GM18870 (cell line): ENCODE measurements at regions not wholly inside any gene's neighbourhood (a gene's known extent, or its start where the extent isn't known, plus 50 kb on each side); places are given as distances from the start of the nearest gene placed in this dataset.

Experiments
- ATAC-seq: cut with Tn5 transposase; IDR thresholded peaks from one replicate; pipeline ENCODE4 v1.9.1; 2021; ENCODE audit warnings: moderate library complexity; ENCODE audit not compliant: unreplicated experiment

- no peak for ATAC-seq
These were observed 192.4 kb downstream of the FAT4 start for GRCh38 chr4:125507141-125507540.

- no peak for ATAC-seq
These were observed 197.0 kb downstream of the FAT4 start for GRCh38 chr4:125511715-125512114.

GRCh38 chr4:125515016-125515415 is 200.3 kb downstream of the FAT4 start:
- ATAC-seq, result no peak

- ATAC-seq, result no peak
These were observed 203.1 kb downstream of the FAT4 start for GRCh38 chr4:125517831-125518230.

- no peak for ATAC-seq
These were observed 203.5 kb downstream of the FAT4 start for GRCh38 chr4:125518281-125518680.

- ATAC-seq, result no peak
These were observed 204.8 kb downstream of the FAT4 start for GRCh38 chr4:125519371-125520146.

- no peak for ATAC-seq
These were observed 205.7 kb downstream of the FAT4 start for GRCh38 chr4:125520258-125520990.

- no peak for ATAC-seq
These were observed 207.8 kb downstream of the FAT4 start for GRCh38 chr4:125522588-125522987.

GRCh38 chr4:125522992-125523391 is 208.2 kb downstream of the FAT4 start:
- no peak for ATAC-seq

- ATAC-seq, result no peak
These were observed 211.7 kb downstream of the FAT4 start for GRCh38 chr4:125526420-125526819.

GRCh38 chr4:125527681-125528080 is 212.9 kb downstream of the FAT4 start:
- ATAC-seq, result no peak

GRCh38 chr4:125529071-125529470 is 214.3 kb downstream of the FAT4 start:
- ATAC-seq, result no peak

- ATAC-seq, result no peak
These were observed 223.9 kb downstream of the FAT4 start for GRCh38 chr4:125538670-125539069.

GRCh38 chr4:125539691-125540090 is 224.9 kb downstream of the FAT4 start:
- ATAC-seq, result no peak

- ATAC-seq, result no peak
These were observed 227.2 kb downstream of the FAT4 start for GRCh38 chr4:125541836-125542385.

- no peak for ATAC-seq
These were observed 231.5 kb downstream of the FAT4 start for GRCh38 chr4:125546272-125546671.

GRCh38 chr4:125547836-125548235 is 233.1 kb downstream of the FAT4 start:
- no peak for ATAC-seq

- no peak for ATAC-seq
These were observed 236.0 kb downstream of the FAT4 start for GRCh38 chr4:125550769-125551168.

GRCh38 chr4:125551466-125551865 is 236.7 kb downstream of the FAT4 start:
- ATAC-seq, result no peak

- ATAC-seq, result no peak
These were observed 237.2 kb downstream of the FAT4 start for GRCh38 chr4:125551967-125552366.

- ATAC-seq, result no peak
These were observed 257.8 kb downstream of the FAT4 start for GRCh38 chr4:125572601-125573000.

GRCh38 chr4:125573368-125573767 is 258.6 kb downstream of the FAT4 start:
- ATAC-seq, result no peak
